ENCODE measurements at regions not wholly inside any gene's neighbourhood (a gene's known extent, or its start where the extent isn't known, plus 50 kb on each side); places are given as distances from the start of the nearest gene placed in this dataset.
"Not testable (repeated sequence)": the region's sequence is repeated elsewhere in the genome, so short reads cannot be mapped to it uniquely, and the experiment has no call there.

GRCh38 chr14:105971593-105972500, 445.5 kb downstream of the TMEM121 start:
- FAIRE-seq = no peak
- no peak for TF ChIP-seq POLR2AphosphoS5 (IDR thresholded peaks at IDR 0.05; ENCODE audit: low read depth, low read length)
- no peak for TF ChIP-seq POLR2A (IDR thresholded peaks at IDR 0.05; ENCODE audit: low read depth, low read length)
- no peak for TF ChIP-seq TAF1 (IDR thresholded peaks at IDR 0.05; ENCODE audit: borderline replicate concordance, low read depth, low read length)
- DNase-seq (ENCODE audit: insufficient read length) = no peak

GRCh38 chr14:105974902-105975301, 448.5 kb downstream of the TMEM121 start:
- FAIRE-seq (no peak), DNase-seq (ENCODE audit: insufficient read length) (no peak)
- no peak for TF ChIP-seq POLR2A (IDR thresholded peaks at IDR 0.05; ENCODE audit: low read depth, low read length)
- no peak for TF ChIP-seq TAF1 (IDR thresholded peaks at IDR 0.05; ENCODE audit: borderline replicate concordance, low read depth, low read length)
- no peak for TF ChIP-seq POLR2AphosphoS5 (IDR thresholded peaks at IDR 0.05; ENCODE audit: low read depth, low read length)

- no peak for DNase-seq (ENCODE audit: insufficient read length)
- no peak for TF ChIP-seq POLR2AphosphoS5 (IDR thresholded peaks at IDR 0.05; ENCODE audit: low read depth, low read length)
- no peak for TF ChIP-seq TAF1 (IDR thresholded peaks at IDR 0.05; ENCODE audit: borderline replicate concordance, low read depth, low read length)
- no peak for TF ChIP-seq POLR2A (IDR thresholded peaks at IDR 0.05; ENCODE audit: low read depth, low read length)
- no peak for FAIRE-seq
These were observed 452.4 kb downstream of the TMEM121 start for GRCh38 chr14:105978618-105979295.

- no peak for TF ChIP-seq TAF1 (IDR thresholded peaks at IDR 0.05; ENCODE audit: borderline replicate concordance, low read depth, low read length)
- no peak for TF ChIP-seq POLR2AphosphoS5 (IDR thresholded peaks at IDR 0.05; ENCODE audit: low read depth, low read length)
- TF ChIP-seq POLR2A (IDR thresholded peaks at IDR 0.05; ENCODE audit: low read depth, low read length) = no peak
- DNase-seq (ENCODE audit: insufficient read length) (no peak), FAIRE-seq (no peak)
These were observed 453.1 kb downstream of the TMEM121 start for GRCh38 chr14:105979446-105979845.

- no peak for TF ChIP-seq TAF1 (IDR thresholded peaks at IDR 0.05; ENCODE audit: borderline replicate concordance, low read depth, low read length)
- TF ChIP-seq POLR2A (IDR thresholded peaks at IDR 0.05; ENCODE audit: low read depth, low read length) = no peak
- TF ChIP-seq POLR2AphosphoS5 (IDR thresholded peaks at IDR 0.05; ENCODE audit: low read depth, low read length) = no peak
- DNase-seq (ENCODE audit: insufficient read length) (no peak), FAIRE-seq (no peak)
These were observed 453.8 kb downstream of the TMEM121 start for GRCh38 chr14:105980224-105980623.

GRCh38 chr14:105981517-105982302, 455.3 kb downstream of the TMEM121 start:
- not testable (repeated sequence) for FAIRE-seq; DNase-seq (ENCODE audit: insufficient read length)

- no peak for FAIRE-seq
- no peak for TF ChIP-seq POLR2A (IDR thresholded peaks at IDR 0.05; ENCODE audit: low read depth, low read length)
- no peak for TF ChIP-seq TAF1 (IDR thresholded peaks at IDR 0.05; ENCODE audit: borderline replicate concordance, low read depth, low read length)
- no peak for TF ChIP-seq POLR2AphosphoS5 (IDR thresholded peaks at IDR 0.05; ENCODE audit: low read depth, low read length)
- DNase-seq (ENCODE audit: insufficient read length) = no peak
These were observed 456.3 kb downstream of the TMEM121 start for GRCh38 chr14:105982664-105983063.

- FAIRE-seq (no peak), DNase-seq (ENCODE audit: insufficient read length) (no peak)
- TF ChIP-seq POLR2AphosphoS5 (IDR thresholded peaks at IDR 0.05; ENCODE audit: low read depth, low read length) (no peak), TAF1 (IDR thresholded peaks at IDR 0.05; ENCODE audit: borderline replicate concordance, low read depth, low read length) (no peak), POLR2A (IDR thresholded peaks at IDR 0.05; ENCODE audit: low read depth, low read length) (no peak)
These were observed 460.5 kb downstream of the TMEM121 start for GRCh38 chr14:105986894-105987284.

GRCh38 chr14:105987563-105987962, 461.2 kb downstream of the TMEM121 start:
- DNase-seq (ENCODE audit: insufficient read length) = no peak
- no peak for FAIRE-seq
- TF ChIP-seq POLR2A (IDR thresholded peaks at IDR 0.05; ENCODE audit: low read depth, low read length) = no peak
- no peak for TF ChIP-seq TAF1 (IDR thresholded peaks at IDR 0.05; ENCODE audit: borderline replicate concordance, low read depth, low read length)
- no peak for TF ChIP-seq POLR2AphosphoS5 (IDR thresholded peaks at IDR 0.05; ENCODE audit: low read depth, low read length)

GRCh38 chr14:105989566-105990302, 463.4 kb downstream of the TMEM121 start:
- FAIRE-seq (peak; percentile 58), DNase-seq (ENCODE audit: insufficient read length) (no peak)
- no peak for TF ChIP-seq TAF1 (IDR thresholded peaks at IDR 0.05; ENCODE audit: borderline replicate concordance, low read depth, low read length)
- TF ChIP-seq POLR2A (IDR thresholded peaks at IDR 0.05; ENCODE audit: low read depth, low read length) = no peak
- TF ChIP-seq POLR2AphosphoS5 (IDR thresholded peaks at IDR 0.05; ENCODE audit: low read depth, low read length) = no peak

- not testable (repeated sequence) for DNase-seq (ENCODE audit: insufficient read length); FAIRE-seq
These were observed 465.3 kb downstream of the TMEM121 start for GRCh38 chr14:105991677-105992076.
